Naive thymus-derived CD8-positive, alpha-beta T cell (primary cell): ENCODE measurements at regions not wholly inside any gene's neighbourhood (a gene's known extent, or its start where the extent isn't known, plus 50 kb on each side); places are given as distances from the start of the nearest gene placed in this dataset.
A peak's percentile ranks its signal among the peaks of the same experiment; 100 is the strongest.

Experiments
- ATAC-seq, 2 donors: fragments of 150-1000 bp; cut with Tn5 transposase in 1 of 2; sonication (Bioruptor Pico), chemical (Tn5 transposase) in 1 of 2; 1 replicate in 1 of 2; 2 replicates in 1 of 2; pipeline ENCODE4 v1.10.0; 2021; ENCODE audit warnings: mild to moderate bottlenecking in 2 of 2, moderate library complexity in 2 of 2
- POLR2A ChIA-PET: fragments of 350-600 bp; sonication (Branson Sonifier 250); formaldehyde crosslinking; loops from one replicate; lab custom pipeline; 2021; ENCODE audit warnings: antibody characterized with exemption; lab: Charles Lee
- DNase-seq, 10 donors: peaks; one replicate each; pipeline versions ENCODE4 v3.0.0 to v3.0.0-alpha.2; 2020 to 2022
- H3K27ac Mint-ChIP-seq, 10 donors: one replicate each; pipeline ENCODE4 v1.8.0; 2020 to 2022; ENCODE audit warnings: mild to moderate bottlenecking in 10 of 10, mixed read lengths in 10 of 10, moderate library complexity in 4 of 10, inconsistent platforms in 1 of 10
- H3K27me3 Mint-ChIP-seq, 5 donors: one replicate each; pipeline ENCODE4 v1.8.0; 2021 to 2022; ENCODE audit warnings: mixed read lengths in 5 of 5
- H3K36me3 Mint-ChIP-seq, 3 donors: one replicate each; pipeline ENCODE4 v1.8.0; 2020 to 2022; ENCODE audit warnings: mixed read lengths in 3 of 3, mild to moderate bottlenecking in 2 of 3, inconsistent platforms in 1 of 3
- H3K4me1 Mint-ChIP-seq, 4 donors: one replicate each; pipeline ENCODE4 v1.8.0; 2021 to 2022; ENCODE audit warnings: mixed read lengths in 4 of 4
- H3K4me3 Mint-ChIP-seq, 10 donors: one replicate each; pipeline ENCODE4 v1.8.0; 2020 to 2022; ENCODE audit warnings: mild to moderate bottlenecking in 10 of 10, mixed read lengths in 10 of 10, moderate library complexity in 6 of 10, inconsistent platforms in 1 of 10
- H3K9me3 Mint-ChIP-seq, 9 donors: one replicate each; pipeline ENCODE4 v1.8.0; 2020 to 2022; ENCODE audit warnings: mixed read lengths in 9 of 9, mild to moderate bottlenecking in 3 of 9, inconsistent platforms in 1 of 9, moderate library complexity in 1 of 9

GRCh38 chr2:236849940-236850339, 235.7 kb upstream of the COPS8 start:
- no peaks in the 10 kb centered on the region for H3K36me3 Mint-ChIP-seq
- H3K4me1 Mint-ChIP-seq, result no peaks in the 10 kb centered on the region
- POLR2A ChIA-PET, result interaction anchor here (0.5 to 0.7 kb wide), 2 partner anchors 152 to 487 kb away, joined by 3 read pairs; no protein-coding TSS in a partner anchor
- peaks cover 0 to 13% (median 5%) of the 10 kb centered on the region in 5 donors for H3K27me3 Mint-ChIP-seq
- ATAC-seq (no peak), DNase-seq (no peak)
- no peak overlapping the region for H3K27ac Mint-ChIP-seq
- no peak overlapping the region for H3K4me3 Mint-ChIP-seq
- peaks cover 0 to 2% (median 0%) of the 10 kb centered on the region in 9 donors for H3K9me3 Mint-ChIP-seq

- POLR2A ChIA-PET, result interaction anchor here (0.6 kb wide), 1 partner anchor 279 kb away, joined by 4 read pairs; no protein-coding TSS in a partner anchor
- ATAC-seq, result no peak
- no peaks in the 10 kb centered on the region for H3K36me3 Mint-ChIP-seq
- no peaks in the 10 kb centered on the region for H3K9me3 Mint-ChIP-seq
- H3K27ac Mint-ChIP-seq, result no peak overlapping the region
- peaks cover 0 to 1% (median 0%) of the 10 kb centered on the region in 4 donors for H3K4me1 Mint-ChIP-seq
- H3K27me3 Mint-ChIP-seq, result peaks cover 0 to 5% (median 3%) of the 10 kb centered on the region in 5 donors
- DNase-seq, result no peak
- H3K4me3 Mint-ChIP-seq, result no peak overlapping the region
Measured at GRCh38 chr2:236851187-236851586, 234.5 kb upstream of the COPS8 start.

- no peaks in the 10 kb centered on the region for H3K9me3 Mint-ChIP-seq
- peaks cover 0 to 9% (median 0%) of the 10 kb centered on the region in 5 donors for H3K27me3 Mint-ChIP-seq
- H3K36me3 Mint-ChIP-seq, result no peaks in the 10 kb centered on the region
- DNase-seq (no peak), ATAC-seq (no peak)
- POLR2A ChIA-PET, result no interaction called here
- H3K4me1 Mint-ChIP-seq, result peaks cover 0 to 1% (median 0%) of the 10 kb centered on the region in 4 donors
- H3K4me3 Mint-ChIP-seq, result no peak overlapping the region
- H3K27ac Mint-ChIP-seq, result no peak overlapping the region
Measured at GRCh38 chr2:236852100-236852976, 233.4 kb upstream of the COPS8 start.

GRCh38 chr2:236852977-236853374, 232.7 kb upstream of the COPS8 start:
- Mint-ChIP-seq H3K9me3 (no peaks in the 10 kb centered on the region), H3K27ac (no peak overlapping the region), H3K36me3 (no peaks in the 10 kb centered on the region), H3K27me3 (peaks cover 0 to 10% (median 0%) of the 10 kb centered on the region in 5 donors), H3K4me1 (peaks cover 0 to 1% (median 0%) of the 10 kb centered on the region in 4 donors), H3K4me3 (no peak overlapping the region)
- DNase-seq (no peak), ATAC-seq (no peak)
- POLR2A ChIA-PET, result no interaction called here

- no peak for ATAC-seq
- Mint-ChIP-seq H3K27me3 (peaks cover 0 to 10% (median 0%) of the 10 kb centered on the region in 5 donors), H3K4me1 (peaks cover 0 to 1% (median 0%) of the 10 kb centered on the region in 4 donors), H3K9me3 (no peaks in the 10 kb centered on the region), H3K27ac (no peak overlapping the region), H3K36me3 (no peaks in the 10 kb centered on the region), H3K4me3 (no peak overlapping the region)
- DNase-seq, result no peak
- POLR2A ChIA-PET, result no interaction called here
Measured at GRCh38 chr2:236853585-236854051, 232.1 kb upstream of the COPS8 start.

- ATAC-seq, result no peak
- no peaks in the 10 kb centered on the region for H3K36me3 Mint-ChIP-seq
- H3K9me3 Mint-ChIP-seq, result no peaks in the 10 kb centered on the region
- POLR2A ChIA-PET, result no interaction called here
- DNase-seq, result no peak
- peaks cover 0 to 1% (median 0%) of the 10 kb centered on the region in 4 donors for H3K4me1 Mint-ChIP-seq
- no peak overlapping the region for H3K4me3 Mint-ChIP-seq
- no peak overlapping the region for H3K27ac Mint-ChIP-seq
- peaks cover 0 to 10% (median 0%) of the 10 kb centered on the region in 5 donors for H3K27me3 Mint-ChIP-seq
Measured at GRCh38 chr2:236855176-236855865, 230.4 kb upstream of the COPS8 start.

GRCh38 chr2:236855866-236856847, 229.5 kb upstream of the COPS8 start:
- POLR2A ChIA-PET, result no interaction called here
- Mint-ChIP-seq H3K27ac (no peak overlapping the region), H3K4me1 (peaks cover 0 to 1% (median 0%) of the 10 kb centered on the region in 4 donors), H3K4me3 (no peak overlapping the region), H3K9me3 (no peaks in the 10 kb centered on the region), H3K36me3 (no peaks in the 10 kb centered on the region), H3K27me3 (peaks cover 0 to 10% (median 2%) of the 10 kb centered on the region in 5 donors)
- DNase-seq, result no peak
- no peak for ATAC-seq

GRCh38 chr2:236856848-236857235, 228.8 kb upstream of the COPS8 start:
- peaks cover 0 to 10% (median 2%) of the 10 kb centered on the region in 5 donors for H3K27me3 Mint-ChIP-seq
- peaks cover 0 to 1% (median 0%) of the 10 kb centered on the region in 4 donors for H3K4me1 Mint-ChIP-seq
- no peaks in the 10 kb centered on the region for H3K36me3 Mint-ChIP-seq
- POLR2A ChIA-PET, result no interaction called here
- H3K27ac Mint-ChIP-seq, result no peak overlapping the region
- H3K9me3 Mint-ChIP-seq, result no peaks in the 10 kb centered on the region
- ATAC-seq, result no peak
- no peak overlapping the region for H3K4me3 Mint-ChIP-seq
- DNase-seq, result no peak

GRCh38 chr2:236857246-236857645, 228.4 kb upstream of the COPS8 start:
- H3K36me3 Mint-ChIP-seq, result no peaks in the 10 kb centered on the region
- H3K27me3 Mint-ChIP-seq, result peaks cover 0 to 10% (median 2%) of the 10 kb centered on the region in 5 donors
- no peak overlapping the region for H3K27ac Mint-ChIP-seq
- H3K4me3 Mint-ChIP-seq, result no peak overlapping the region
- no peaks in the 10 kb centered on the region for H3K9me3 Mint-ChIP-seq
- peaks cover 0 to 1% (median 0%) of the 10 kb centered on the region in 4 donors for H3K4me1 Mint-ChIP-seq
- POLR2A ChIA-PET, result no interaction called here
- no peak for DNase-seq
- ATAC-seq, result no peak

- Mint-ChIP-seq H3K27me3 (peaks cover 0 to 10% (median 3%) of the 10 kb centered on the region in 5 donors), H3K9me3 (peaks cover 0 to 2% (median 0%) of the 10 kb centered on the region in 9 donors), H3K4me1 (peaks cover 0 to 1% (median 0%) of the 10 kb centered on the region in 4 donors), H3K27ac (peak overlapping the region in 1 of 10 donors; percentile 15), H3K36me3 (no peaks in the 10 kb centered on the region), H3K4me3 (no peak overlapping the region)
- DNase-seq (no peak), ATAC-seq (no peak)
- POLR2A ChIA-PET, result no interaction called here
Measured at GRCh38 chr2:236857781-236858180, 227.9 kb upstream of the COPS8 start.

- Mint-ChIP-seq H3K9me3 (peaks cover 0 to 2% (median 0%) of the 10 kb centered on the region in 9 donors), H3K27me3 (peaks cover 0 to 10% (median 3%) of the 10 kb centered on the region in 5 donors), H3K4me1 (peaks cover 0 to 1% (median 0%) of the 10 kb centered on the region in 4 donors), H3K36me3 (no peaks in the 10 kb centered on the region), H3K4me3 (no peak overlapping the region), H3K27ac (no peak overlapping the region)
- DNase-seq (no peak), ATAC-seq (no peak)
- POLR2A ChIA-PET, result no interaction called here
Measured at GRCh38 chr2:236858661-236859060, 227.0 kb upstream of the COPS8 start.

GRCh38 chr2:236859908-236860307, 225.8 kb upstream of the COPS8 start:
- peaks cover 0 to 1% (median 0%) of the 10 kb centered on the region in 4 donors for H3K4me1 Mint-ChIP-seq
- DNase-seq (no peak), ATAC-seq (no peak)
- POLR2A ChIA-PET, result no interaction called here
- H3K27ac Mint-ChIP-seq, result no peak overlapping the region
- H3K36me3 Mint-ChIP-seq, result no peaks in the 10 kb centered on the region
- H3K4me3 Mint-ChIP-seq, result no peak overlapping the region
- peaks cover 0 to 10% (median 3%) of the 10 kb centered on the region in 5 donors for H3K27me3 Mint-ChIP-seq
- H3K9me3 Mint-ChIP-seq, result peaks cover 0 to 8% (median 2%) of the 10 kb centered on the region in 9 donors
